Retinal pigment epithelial cell (primary cell): ENCODE measurements at regions not wholly inside any gene's neighbourhood (a gene's known extent, or its start where the extent isn't known, plus 50 kb on each side); places are given as distances from the start of the nearest gene placed in this dataset.

ENCODE experiments used
- DNase-seq: peaks from one replicate; pipeline ENCODE4 v3.0.0-alpha.2; 2010; ENCODE audit warnings: low read depth
- H3K4me3 ChIP-seq: 2 replicates; pipeline ENCODE4 v1.5.1; 2011; ENCODE audit warnings: mild to moderate bottlenecking, low read length, control low read depth, moderate library complexity
- TF ChIP-seq, protein P1 (sequence below): conservative IDR thresholded peaks from 2 replicates; pipeline ENCODE4 v1.5.1; 2011; ENCODE audit warnings: low read depth, low read length, control low read depth, inconsistent platforms

DNA sequence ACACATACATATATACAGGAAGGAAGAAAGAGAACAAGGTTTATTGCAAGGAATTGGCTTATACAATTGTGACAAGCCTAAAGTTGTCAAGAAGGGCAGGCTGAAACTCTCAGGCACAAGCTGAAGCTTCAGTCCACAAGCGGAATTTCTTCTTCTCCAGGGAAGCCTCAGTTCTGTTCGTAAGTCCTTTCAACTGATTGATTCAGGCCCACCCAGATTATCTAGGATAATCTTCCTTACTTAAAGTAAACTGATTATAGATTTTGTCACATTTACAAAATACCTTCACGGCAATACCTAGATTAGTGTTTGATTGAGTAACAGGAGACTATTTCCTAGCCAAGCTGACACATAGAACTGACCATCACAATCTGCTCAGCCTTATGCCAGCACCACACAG lies 81.5 kb upstream of the TMEM260 start:
- no peak for DNase-seq
- TF ChIP-seq, protein P1, sequence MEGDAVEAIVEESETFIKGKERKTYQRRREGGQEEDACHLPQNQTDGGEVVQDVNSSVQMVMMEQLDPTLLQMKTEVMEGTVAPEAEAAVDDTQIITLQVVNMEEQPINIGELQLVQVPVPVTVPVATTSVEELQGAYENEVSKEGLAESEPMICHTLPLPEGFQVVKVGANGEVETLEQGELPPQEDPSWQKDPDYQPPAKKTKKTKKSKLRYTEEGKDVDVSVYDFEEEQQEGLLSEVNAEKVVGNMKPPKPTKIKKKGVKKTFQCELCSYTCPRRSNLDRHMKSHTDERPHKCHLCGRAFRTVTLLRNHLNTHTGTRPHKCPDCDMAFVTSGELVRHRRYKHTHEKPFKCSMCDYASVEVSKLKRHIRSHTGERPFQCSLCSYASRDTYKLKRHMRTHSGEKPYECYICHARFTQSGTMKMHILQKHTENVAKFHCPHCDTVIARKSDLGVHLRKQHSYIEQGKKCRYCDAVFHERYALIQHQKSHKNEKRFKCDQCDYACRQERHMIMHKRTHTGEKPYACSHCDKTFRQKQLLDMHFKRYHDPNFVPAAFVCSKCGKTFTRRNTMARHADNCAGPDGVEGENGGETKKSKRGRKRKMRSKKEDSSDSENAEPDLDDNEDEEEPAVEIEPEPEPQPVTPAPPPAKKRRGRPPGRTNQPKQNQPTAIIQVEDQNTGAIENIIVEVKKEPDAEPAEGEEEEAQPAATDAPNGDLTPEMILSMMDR = no peak
- H3K4me3 ChIP-seq = no peak overlapping the region

DNA sequence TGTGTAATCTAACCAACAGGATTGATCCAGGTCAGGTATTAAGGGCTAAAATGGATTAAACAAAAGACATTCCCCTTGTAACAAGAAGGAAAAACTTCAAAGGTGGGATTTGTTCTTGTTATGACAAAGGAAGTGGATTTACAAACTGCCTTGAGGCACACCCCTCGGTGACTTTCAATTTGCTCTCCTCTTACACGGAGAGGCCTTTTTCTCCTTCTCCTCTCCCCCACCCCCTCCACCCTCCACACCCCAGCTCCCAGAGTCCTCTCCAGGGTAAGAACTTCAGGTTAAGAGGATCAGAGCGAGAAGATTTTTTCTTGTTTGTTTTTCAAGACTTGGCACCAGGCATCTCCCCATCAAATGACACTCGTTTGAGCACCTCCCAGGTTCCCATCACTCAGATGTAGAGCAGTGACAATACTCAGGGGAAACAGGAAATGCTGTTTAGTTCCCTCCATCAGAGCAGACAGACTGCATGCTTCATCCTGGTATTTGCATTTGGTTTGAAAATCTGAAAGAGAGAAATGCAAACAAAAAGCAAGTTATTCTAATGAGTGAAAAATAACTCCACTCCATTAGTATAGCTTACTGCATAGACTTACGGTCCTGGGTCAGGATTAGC lies 77.6 kb upstream of the TMEM260 start:
- TF ChIP-seq, protein P1 = no peak
- no peak for DNase-seq
- no peak overlapping the region for H3K4me3 ChIP-seq

DNA sequence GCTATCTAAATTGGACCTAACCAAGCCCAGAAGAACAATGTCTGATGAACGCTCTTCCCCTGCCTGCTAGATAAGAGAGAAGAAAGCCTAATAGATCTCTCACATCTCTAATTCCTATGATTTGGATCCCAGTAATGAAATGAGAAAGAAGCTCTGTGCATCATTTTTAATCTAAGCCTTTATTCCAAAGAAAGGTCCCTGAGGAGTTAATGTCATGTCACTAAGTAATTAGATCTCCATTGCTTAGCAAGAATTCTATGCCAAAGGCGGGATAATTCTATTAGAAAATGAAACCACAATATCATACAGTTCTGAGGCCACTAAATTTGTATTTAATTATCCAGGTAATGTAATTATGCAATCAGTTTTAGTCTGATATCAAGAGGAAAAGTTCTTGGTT lies 74.2 kb upstream of the TMEM260 start:
- no peak for DNase-seq
- TF ChIP-seq, protein P1 = no peak
- no peak overlapping the region for H3K4me3 ChIP-seq

DNA sequence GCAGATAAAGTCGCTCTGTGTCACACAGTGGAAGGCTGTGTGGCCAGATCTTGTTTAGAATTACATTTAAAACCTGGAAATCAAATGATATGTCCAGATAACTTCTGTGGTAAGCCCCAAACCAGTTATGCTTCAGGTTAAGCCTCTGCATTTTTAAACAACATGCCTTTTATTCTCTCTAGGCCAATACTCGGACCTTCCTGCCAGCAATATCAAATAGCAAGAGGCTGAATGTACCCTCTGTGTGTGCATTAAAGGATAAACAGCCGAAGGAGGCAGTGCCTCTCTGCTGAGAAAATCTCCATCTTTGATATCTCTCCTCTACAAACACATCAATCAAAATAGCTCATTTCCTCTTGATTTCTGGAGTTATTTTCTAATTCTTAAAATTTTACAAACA lies 67.1 kb upstream of the TMEM260 start:
- TF ChIP-seq, protein P1 = no peak
- no peak overlapping the region for H3K4me3 ChIP-seq
- DNase-seq = no peak

DNA sequence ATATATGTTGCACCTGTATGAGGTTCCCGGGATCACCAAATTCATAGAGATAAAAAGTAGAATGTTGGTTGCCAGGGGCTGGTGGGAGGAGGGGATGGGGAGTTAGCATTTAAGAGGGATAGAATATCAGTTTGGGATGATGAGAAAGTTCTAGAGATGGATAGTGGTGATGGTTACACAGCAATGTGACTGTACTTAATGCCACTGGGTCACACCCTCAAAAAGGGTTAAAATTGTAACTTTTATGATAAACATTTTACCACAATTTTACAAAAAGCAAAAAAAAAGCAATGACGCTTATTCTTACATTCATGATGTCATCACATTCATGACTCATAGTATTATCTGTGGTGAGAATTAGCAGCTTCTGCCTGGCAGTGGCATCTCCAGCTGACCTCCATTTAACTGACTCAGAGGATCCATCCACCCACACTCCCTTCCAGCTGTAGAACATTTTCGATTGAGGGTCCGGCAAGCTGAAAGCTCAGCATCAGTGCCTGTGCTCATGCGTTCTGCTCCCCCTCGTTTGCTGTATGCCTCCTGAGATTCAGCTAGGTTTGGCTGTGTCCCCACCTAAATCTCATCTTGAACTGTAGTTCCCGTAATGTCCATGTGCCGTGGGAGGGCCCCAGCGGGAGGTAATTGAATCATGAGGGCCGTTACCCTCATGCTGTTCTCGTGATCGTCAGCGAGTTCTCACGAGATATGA lies 64.8 kb upstream of the TMEM260 start:
- no peak for DNase-seq
- H3K4me3 ChIP-seq = no peak overlapping the region
- TF ChIP-seq, protein P1 = no peak

DNA sequence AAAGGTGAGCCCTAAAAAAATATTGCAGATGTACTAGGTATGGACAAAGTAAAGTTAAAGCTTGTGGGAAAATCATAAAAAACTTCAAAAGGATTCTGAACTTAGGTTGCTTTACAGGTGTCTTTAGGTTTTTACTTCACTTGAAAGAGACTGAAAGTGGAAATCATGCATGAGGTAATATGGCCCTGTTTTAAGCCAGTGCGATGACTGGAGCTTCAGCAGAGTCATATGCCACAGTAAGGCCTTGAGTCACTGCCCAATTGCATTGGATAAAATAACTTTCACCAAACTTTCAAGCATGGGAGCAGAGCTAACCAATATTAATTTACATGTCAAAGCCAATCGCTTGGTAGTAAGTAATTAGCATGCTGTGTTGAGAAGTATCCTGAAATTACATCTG lies 63.9 kb upstream of the TMEM260 start:
- DNase-seq = no peak
- TF ChIP-seq, protein P1 = no peak
- H3K4me3 ChIP-seq = no peak overlapping the region

DNA sequence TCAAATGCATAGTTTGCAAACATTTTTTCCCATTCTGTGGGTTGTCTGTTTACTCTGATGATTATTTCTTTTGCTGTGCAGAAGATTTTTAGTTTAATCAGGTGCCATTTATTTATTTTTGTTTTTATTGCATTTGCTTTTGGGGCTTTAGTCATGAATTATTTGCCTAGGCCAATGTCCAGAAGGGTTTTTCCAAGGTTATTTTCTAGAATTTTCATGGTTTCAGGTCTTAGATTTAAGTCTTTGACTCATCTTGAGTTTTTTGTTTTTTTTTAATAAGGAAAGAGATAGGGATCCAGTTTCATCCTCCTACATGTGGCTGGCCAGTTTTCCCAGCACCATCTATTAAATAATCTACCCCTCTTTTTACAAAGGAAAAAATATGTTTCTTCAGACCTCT lies 57.2 kb upstream of the TMEM260 start:
- TF ChIP-seq, protein P1 = no peak
- no peak for DNase-seq
- no peak overlapping the region for H3K4me3 ChIP-seq
